IMR-90 (cell line): ENCODE measurements at regions not wholly inside any gene's neighbourhood (a gene's known extent, or its start where the extent isn't known, plus 50 kb on each side); places are given as distances from the start of the nearest gene placed in this dataset.

Source experiments
- BHLHE40 ChIP-seq: fragments of 150-350 bp; IDR thresholded peaks from 2 replicates; pipeline ENCODE4 v1.6.1; 2016; ENCODE audit warnings: mild to moderate bottlenecking, low read depth, low read length
- CEBPB ChIP-seq: IDR thresholded peaks from 2 replicates; pipeline ENCODE4 v1.6.1; 2012; ENCODE audit warnings: low read depth, low read length, improper control_type of control experiment
- CTCF ChIP-seq: conservative IDR thresholded peaks from 2 replicates; pipeline ENCODE4 v1.5.1; 2012; ENCODE audit warnings: mild to moderate bottlenecking, low read depth, low read length, improper control_type of control experiment
- ELK1 ChIP-seq: fragments of 150-350 bp; IDR thresholded peaks from 2 replicates; pipeline ENCODE4 v1.6.1; 2016; ENCODE audit warnings: low read depth, mild to moderate bottlenecking, low read length, moderate library complexity, borderline replicate concordance
- FOS ChIP-seq: fragments of 150-350 bp; IDR thresholded peaks from 2 replicates; pipeline ENCODE4 v1.6.1; 2016; ENCODE audit warnings: low read depth, low read length
- MAFK ChIP-seq: IDR thresholded peaks from 2 replicates; pipeline ENCODE4 v1.6.1; 2012; ENCODE audit warnings: low read depth, low read length, improper control_type of control experiment
- MAZ ChIP-seq: IDR thresholded peaks from 2 replicates; pipeline ENCODE4 v1.6.1; 2012; ENCODE audit warnings: low read depth, mild to moderate bottlenecking, low read length, improper control_type of control experiment, moderate library complexity, borderline replicate concordance
- POLR2A ChIP-seq: IDR thresholded peaks from 2 replicates; pipeline ENCODE4 v1.6.1; 2012; ENCODE audit warnings: mild to moderate bottlenecking, low read depth, low read length
- RAD21 ChIP-seq: IDR thresholded peaks from 2 replicates; pipeline ENCODE4 v1.6.1; 2012; ENCODE audit warnings: low read length, improper control_type of control experiment
- RCOR1 ChIP-seq: IDR thresholded peaks from 2 replicates; pipeline ENCODE4 v1.6.1; 2012; ENCODE audit warnings: mild to moderate bottlenecking, low read length, improper control_type of control experiment; ENCODE audit not compliant: insufficient replicate concordance
- RFX5 ChIP-seq: IDR thresholded peaks from 2 replicates; pipeline ENCODE4 v1.8.0; 2012; ENCODE audit warnings: low read depth, mild to moderate bottlenecking, low read length, moderate library complexity
- USF2 ChIP-seq: fragments of 150-350 bp; IDR thresholded peaks from 2 replicates; pipeline ENCODE4 v1.6.1; 2017; ENCODE audit warnings: mild to moderate bottlenecking, antibody characterized with exemption, low read length, low read depth

- TF ChIP-seq CTCF (no peak), CEBPB (no peak), POLR2A (no peak), BHLHE40 (no peak), RAD21 (no peak), USF2 (no peak), RFX5 (no peak), MAFK (no peak), FOS (no peak), MAZ (no peak), ELK1 (no peak), RCOR1 (no peak)
Observed at GRCh38 chr2:16747257-16747656, 81.6 kb upstream of the CYRIA start.
